CD14-positive monocyte (primary cell): ENCODE measurements at regions not wholly inside any gene's neighbourhood (a gene's known extent, or its start where the extent isn't known, plus 50 kb on each side); places are given as distances from the start of the nearest gene placed in this dataset.

Experiments
- DNase-seq, 3 donors: peaks; one replicate each; pipeline ENCODE4 v3.0.0-alpha.2; 2011 to 2022
- H2AFZ ChIP-seq: 2 replicates; pipeline ENCODE4 v1.6.0; 2012; ENCODE audit warnings: mild to moderate bottlenecking, low read depth, low read length, inconsistent platforms; ENCODE audit not compliant: insufficient read depth, poor library complexity, severe bottlenecking
- H3K27ac ChIP-seq, 2 donors: 1 replicate in 1 of 2; 2 replicates in 1 of 2; pipeline ENCODE4 v1.5.1; 2012 to 2013; ENCODE audit warnings: low read length in 2 of 2, control low read depth in 1 of 2, inconsistent platforms in 1 of 2, low read depth in 1 of 2, mild to moderate bottlenecking in 1 of 2
- H3K27me3 ChIP-seq, 2 donors: one replicate each; pipeline versions ENCODE4 v1.6.0 to v1.6.1; 2011 to 2013; ENCODE audit warnings: low read length in 2 of 2; ENCODE audit not compliant: control insufficient read depth in 2 of 2, insufficient read depth in 2 of 2
- H3K36me3 ChIP-seq, 2 donors: replicated peaks in 1 of 2; 1 replicate in 1 of 2; 2 replicates in 1 of 2; pipeline versions ENCODE4 v1.5.1 to v1.6.1; 2012 to 2013; ENCODE audit warnings: low read length in 2 of 2, control low read depth in 1 of 2, inconsistent platforms in 1 of 2, mild to moderate bottlenecking in 1 of 2; ENCODE audit not compliant: insufficient read depth in 2 of 2, control insufficient read depth in 1 of 2
- H3K4me1 ChIP-seq, 2 donors: 1 replicate in 1 of 2; 2 replicates in 1 of 2; pipeline versions ENCODE4 v1.5.1 to v1.6.1; 2012 to 2013; ENCODE audit warnings: low read length in 2 of 2, control low read depth in 1 of 2, inconsistent platforms in 1 of 2, mild to moderate bottlenecking in 1 of 2, moderate library complexity in 1 of 2; ENCODE audit not compliant: insufficient read depth in 2 of 2, control insufficient read depth in 1 of 2
- H3K4me2 ChIP-seq: replicated peaks from 2 replicates; pipeline ENCODE3; 2012; ENCODE audit warnings: low read length, moderate library complexity, mild to moderate bottlenecking; ENCODE audit not compliant: poor library complexity, severe bottlenecking; ENCODE audit errors: extremely low read depth
- H3K4me3 ChIP-seq, 3 experiments: fragments of 200-600 bp in 1 of 3; sonication (generic) in 1 of 3; replicated peaks in 1 of 3; 1 replicate in 2 of 3; 2 replicates in 1 of 3; pipeline ENCODE4 v1.5.1; 2011 to 2013; ENCODE audit warnings: low read length in 3 of 3, mild to moderate bottlenecking in 3 of 3, control low read depth in 2 of 3, low read depth in 2 of 3, inconsistent platforms in 1 of 3, moderate library complexity in 1 of 3
- H3K79me2 ChIP-seq: 2 replicates; pipeline ENCODE4 v1.6.0; 2012; ENCODE audit warnings: mild to moderate bottlenecking, control low read depth, inconsistent platforms, low read length, moderate library complexity; ENCODE audit not compliant: insufficient read depth
- H3K9ac ChIP-seq: 2 replicates; pipeline ENCODE4 v1.6.0; 2017; ENCODE audit warnings: low read length, mild to moderate bottlenecking; ENCODE audit not compliant: insufficient read depth, poor library complexity, severe bottlenecking
- H3K9me3 ChIP-seq, 2 donors: replicated peaks in 1 of 2; 1 replicate in 1 of 2; 2 replicates in 1 of 2; pipeline versions ENCODE4 v1.5.1 to v1.6.1; 2012 to 2013; ENCODE audit warnings: low read length in 2 of 2, control low read depth in 1 of 2; ENCODE audit not compliant: control insufficient read depth in 1 of 2, insufficient read depth in 1 of 2
- H4K20me1 ChIP-seq: 2 replicates; pipeline ENCODE4 v1.6.0; 2012; ENCODE audit warnings: mild to moderate bottlenecking, low read length, control low read depth, moderate library complexity; ENCODE audit not compliant: insufficient read depth
- H3K27ac Mint-ChIP-seq, 7 donors: one replicate each; pipeline ENCODE4 v1.8.0; 2020; ENCODE audit warnings: mild to moderate bottlenecking in 7 of 7, mixed read lengths in 7 of 7, moderate library complexity in 6 of 7, inconsistent platforms in 2 of 7
- H3K27me3 Mint-ChIP-seq, 3 donors: one replicate each; pipeline ENCODE4 v1.8.0; 2021 to 2022; ENCODE audit warnings: low read depth in 3 of 3, mild to moderate bottlenecking in 3 of 3, mixed read lengths in 3 of 3, moderate library complexity in 3 of 3, inconsistent platforms in 1 of 3
- H3K36me3 Mint-ChIP-seq, 2 donors: one replicate each; pipeline ENCODE4 v1.8.0; 2020; ENCODE audit warnings: mixed read lengths in 2 of 2, inconsistent platforms in 1 of 2, mild to moderate bottlenecking in 1 of 2
- H3K4me1 Mint-ChIP-seq: one replicate; pipeline ENCODE4 v1.8.0; 2020; ENCODE audit warnings: mild to moderate bottlenecking, mixed read lengths
- H3K4me3 Mint-ChIP-seq, 2 donors: one replicate each; pipeline ENCODE4 v1.8.0; 2020; ENCODE audit warnings: mild to moderate bottlenecking in 2 of 2, mixed read lengths in 2 of 2, moderate library complexity in 1 of 2
- H3K9me3 Mint-ChIP-seq, 7 donors: one replicate each; pipeline ENCODE4 v1.8.0; 2020 to 2022; ENCODE audit warnings: mixed read lengths in 7 of 7, mild to moderate bottlenecking in 6 of 7, moderate library complexity in 6 of 7, inconsistent platforms in 2 of 7
- WGBS: methylation state at CpG from one replicate; pipeline ENCODE4 v1.1.5; 2013; ENCODE audit warnings: missing lambda C conversion rate; ENCODE audit not compliant: insufficient coverage; 5-methylcytosine and 5-hydroxymethylcytosine counted together
- intact Hi-C, 2 donors: fragments of 100-400 bp; cut with micrococcal nuclease; formaldehyde crosslinking; loops; one replicate each; pipeline versions ENCODE4 v1.15.0 to v1.15.1; 2023
- TF ChIP-seq, protein P1 (sequence below): fragments of 200-600 bp; IDR thresholded peaks from one replicate; pipeline ENCODE4 v1.8.0; 2022; ENCODE audit warnings: antibody characterized with exemption, mild to moderate bottlenecking

DNA sequence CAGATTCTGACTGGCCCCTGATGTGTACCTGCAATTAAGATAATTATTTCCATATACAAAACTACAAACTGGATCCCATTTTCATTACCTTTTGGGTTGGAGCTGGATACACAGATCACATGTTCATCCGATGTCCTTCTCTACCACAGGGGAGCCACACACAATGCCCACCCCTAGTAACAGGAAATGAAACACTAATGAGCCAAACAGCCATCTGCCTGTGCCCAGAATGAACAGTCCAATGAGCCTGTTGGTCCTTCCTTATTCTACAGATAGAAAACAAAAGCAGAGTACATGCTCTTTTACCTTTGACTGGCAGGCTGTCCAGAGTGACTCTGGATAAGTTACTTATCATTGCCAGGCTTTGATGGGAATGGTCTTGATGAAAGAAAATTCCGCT lies 68.6 kb downstream of the SIPA1L2 start:
- DNase-seq, result no peak
- no peak overlapping the region for H3K9ac ChIP-seq
- no peak overlapping the region for H3K27ac ChIP-seq
- H4K20me1 ChIP-seq, result no peaks in the 10 kb centered on the region
- H3K4me2 ChIP-seq, result no peak overlapping the region
- no peak overlapping the region for H3K27ac Mint-ChIP-seq
- H2AFZ ChIP-seq, result no peak overlapping the region
- no peaks in the 10 kb centered on the region for H3K9me3 ChIP-seq
- no peaks in the 10 kb centered on the region for H3K27me3 Mint-ChIP-seq
- no peaks in the 10 kb centered on the region for H3K27me3 ChIP-seq
- no peak overlapping the region for H3K4me3 Mint-ChIP-seq
- H3K4me1 Mint-ChIP-seq, result no peaks in the 10 kb centered on the region
- 20% methylated on average over 1 of the region's 2 CpGs for WGBS
- no peaks in the 10 kb centered on the region for H3K79me2 ChIP-seq
- no peaks in the 10 kb centered on the region for H3K9me3 Mint-ChIP-seq
- TF ChIP-seq, protein P1, sequence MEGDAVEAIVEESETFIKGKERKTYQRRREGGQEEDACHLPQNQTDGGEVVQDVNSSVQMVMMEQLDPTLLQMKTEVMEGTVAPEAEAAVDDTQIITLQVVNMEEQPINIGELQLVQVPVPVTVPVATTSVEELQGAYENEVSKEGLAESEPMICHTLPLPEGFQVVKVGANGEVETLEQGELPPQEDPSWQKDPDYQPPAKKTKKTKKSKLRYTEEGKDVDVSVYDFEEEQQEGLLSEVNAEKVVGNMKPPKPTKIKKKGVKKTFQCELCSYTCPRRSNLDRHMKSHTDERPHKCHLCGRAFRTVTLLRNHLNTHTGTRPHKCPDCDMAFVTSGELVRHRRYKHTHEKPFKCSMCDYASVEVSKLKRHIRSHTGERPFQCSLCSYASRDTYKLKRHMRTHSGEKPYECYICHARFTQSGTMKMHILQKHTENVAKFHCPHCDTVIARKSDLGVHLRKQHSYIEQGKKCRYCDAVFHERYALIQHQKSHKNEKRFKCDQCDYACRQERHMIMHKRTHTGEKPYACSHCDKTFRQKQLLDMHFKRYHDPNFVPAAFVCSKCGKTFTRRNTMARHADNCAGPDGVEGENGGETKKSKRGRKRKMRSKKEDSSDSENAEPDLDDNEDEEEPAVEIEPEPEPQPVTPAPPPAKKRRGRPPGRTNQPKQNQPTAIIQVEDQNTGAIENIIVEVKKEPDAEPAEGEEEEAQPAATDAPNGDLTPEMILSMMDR, result no peak
- H3K36me3 ChIP-seq, result no peaks in the 10 kb centered on the region
- intact Hi-C loops, result no loop called here
- H3K4me3 ChIP-seq, result no peak overlapping the region
- H3K36me3 Mint-ChIP-seq, result peaks cover 0 to 6% of the 10 kb centered on the region in 2 donors
- H3K4me1 ChIP-seq, result no peaks in the 10 kb centered on the region

DNA sequence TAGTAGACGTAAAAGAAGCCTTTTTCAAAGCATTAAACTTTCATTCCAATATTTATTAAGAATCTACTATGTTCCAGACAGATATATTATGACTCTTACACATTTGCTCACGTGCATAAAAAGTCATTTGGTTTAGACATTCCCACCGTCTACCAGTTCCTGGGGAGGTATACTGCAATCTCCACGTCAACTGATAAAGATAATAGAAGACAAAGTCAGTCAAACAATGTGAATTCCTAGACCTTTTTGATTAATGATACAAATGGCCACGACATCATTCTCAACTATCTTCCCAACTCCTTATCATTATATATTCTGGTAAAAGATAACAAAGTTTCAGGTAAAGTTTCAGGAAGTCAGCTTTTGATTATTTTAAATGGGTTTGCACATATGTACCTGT lies 69.0 kb downstream of the SIPA1L2 start:
- no peaks in the 10 kb centered on the region for H3K4me1 Mint-ChIP-seq
- H3K36me3 Mint-ChIP-seq, result peaks cover 0 to 6% of the 10 kb centered on the region in 2 donors
- TF ChIP-seq, protein P1, result no peak
- H3K79me2 ChIP-seq, result no peaks in the 10 kb centered on the region
- H3K4me3 ChIP-seq, result no peak overlapping the region
- H3K27me3 Mint-ChIP-seq, result no peaks in the 10 kb centered on the region
- no peak overlapping the region for H3K27ac Mint-ChIP-seq
- H4K20me1 ChIP-seq, result peaks cover 1% of the 10 kb centered on the region
- WGBS, result no CpG with 5 or more reads among the region's 5 CpGs
- H3K36me3 ChIP-seq, result no peaks in the 10 kb centered on the region
- H3K9ac ChIP-seq, result no peak overlapping the region
- no peaks in the 10 kb centered on the region for H3K9me3 ChIP-seq
- no peak overlapping the region for H3K4me3 Mint-ChIP-seq
- H3K9me3 Mint-ChIP-seq, result no peaks in the 10 kb centered on the region
- H3K27me3 ChIP-seq, result no peaks in the 10 kb centered on the region
- intact Hi-C loops, result no loop called here
- no peak for DNase-seq
- H2AFZ ChIP-seq, result no peak overlapping the region
- no peaks in the 10 kb centered on the region for H3K4me1 ChIP-seq
- H3K4me2 ChIP-seq, result no peak overlapping the region
- no peak overlapping the region for H3K27ac ChIP-seq
